ENCODE measurements at regions not wholly inside any gene's neighbourhood (a gene's known extent, or its start where the extent isn't known, plus 50 kb on each side); places are given as distances from the start of the nearest gene placed in this dataset.

GRCh38 chr9:16245756-16246440 lies 624.6 kb downstream of the BNC2 start:
- no peak for DNase-seq

GRCh38 chr9:16246785-16247184 lies 623.7 kb downstream of the BNC2 start:
- DNase-seq = no peak

- no peak for DNase-seq
Measured at GRCh38 chr9:16247188-16247875, 623.1 kb downstream of the BNC2 start.

GRCh38 chr9:16248822-16249221 lies 621.6 kb downstream of the BNC2 start:
- DNase-seq = no peak

DNA sequence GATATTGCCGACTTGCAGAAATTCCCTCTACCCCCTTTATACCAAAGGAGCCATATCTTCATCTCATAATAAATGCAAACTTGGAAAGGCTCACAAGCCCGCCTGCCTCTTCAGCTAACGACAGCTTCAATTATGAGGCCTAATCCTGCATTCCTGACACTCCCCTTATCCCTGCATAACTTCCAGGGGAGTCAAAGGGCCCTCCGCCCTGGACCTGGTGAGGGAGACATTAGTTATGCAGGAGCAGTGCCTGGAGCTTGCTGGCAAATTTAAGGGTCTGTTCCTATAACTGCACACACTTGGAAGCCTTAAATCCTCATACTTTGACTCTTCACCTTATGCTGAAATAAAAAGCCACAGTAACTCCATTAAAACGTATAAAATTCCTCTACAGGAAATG lies 617.9 kb downstream of the BNC2 start:
- DNase-seq = no peak

GRCh38 chr9:16254674-16255073 lies 615.8 kb downstream of the BNC2 start:
- DNase-seq = no peak

DNA sequence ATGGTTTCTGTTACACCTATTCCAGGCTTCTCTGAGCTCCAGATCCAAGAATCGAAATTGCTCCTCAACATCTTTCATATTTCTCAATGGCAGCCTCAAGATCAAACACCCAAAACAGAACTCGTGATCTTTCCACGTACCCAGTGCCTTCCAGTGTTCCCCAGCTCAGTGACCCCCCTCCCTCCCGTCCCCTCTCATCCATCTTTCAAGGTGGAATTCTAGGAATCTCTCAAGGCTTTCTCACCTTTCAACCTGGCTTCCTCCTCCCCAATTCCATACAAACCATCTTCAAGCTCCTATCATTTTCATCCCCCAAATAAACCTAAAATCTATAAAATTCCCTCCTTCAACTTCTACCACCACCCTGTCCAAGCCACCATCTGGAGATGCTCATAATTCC lies 615.3 kb downstream of the BNC2 start:
- DNase-seq = no peak

DNA sequence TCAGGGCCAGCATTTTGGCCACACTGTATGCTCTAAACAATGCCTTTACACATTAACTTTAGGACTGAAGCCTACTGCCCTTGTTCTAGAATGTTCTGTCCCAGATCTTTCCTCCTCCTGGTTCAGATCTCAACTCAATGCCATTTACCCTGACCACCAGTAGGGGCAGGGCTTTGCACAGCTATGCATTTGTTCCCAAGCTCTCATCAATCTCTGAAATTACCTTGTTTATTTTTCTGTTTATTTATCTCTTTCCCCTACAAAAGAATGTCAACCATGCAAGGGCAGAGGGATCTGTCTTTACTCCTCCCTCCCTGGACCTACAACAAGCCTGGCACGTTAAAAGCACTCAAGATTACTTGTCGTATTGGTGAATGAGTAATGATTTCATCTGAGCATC lies 612.9 kb downstream of the BNC2 start:
- no peak for DNase-seq

GRCh38 chr9:16258191-16258590 lies 612.3 kb downstream of the BNC2 start:
- no peak for DNase-seq

DNA sequence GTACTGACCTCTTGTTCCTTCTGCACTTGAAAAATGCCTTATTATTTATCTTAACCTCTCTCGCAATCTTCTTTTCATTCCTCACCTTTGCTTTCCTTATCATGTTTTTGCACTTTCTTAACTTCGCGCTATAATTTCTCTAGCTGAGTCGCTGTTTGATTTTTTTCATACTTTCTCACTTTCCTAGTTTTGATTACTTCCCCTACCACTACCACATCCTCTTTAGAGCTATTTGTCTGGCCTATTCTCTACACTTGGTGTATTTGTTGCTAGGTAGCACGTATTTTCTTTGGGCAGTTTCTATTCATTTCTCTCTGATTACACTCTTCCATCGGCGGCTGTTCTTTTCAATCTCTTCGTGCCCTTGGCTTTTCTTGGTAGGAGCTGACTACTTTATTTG lies 611.8 kb downstream of the BNC2 start:
- DNase-seq = no peak

DNA sequence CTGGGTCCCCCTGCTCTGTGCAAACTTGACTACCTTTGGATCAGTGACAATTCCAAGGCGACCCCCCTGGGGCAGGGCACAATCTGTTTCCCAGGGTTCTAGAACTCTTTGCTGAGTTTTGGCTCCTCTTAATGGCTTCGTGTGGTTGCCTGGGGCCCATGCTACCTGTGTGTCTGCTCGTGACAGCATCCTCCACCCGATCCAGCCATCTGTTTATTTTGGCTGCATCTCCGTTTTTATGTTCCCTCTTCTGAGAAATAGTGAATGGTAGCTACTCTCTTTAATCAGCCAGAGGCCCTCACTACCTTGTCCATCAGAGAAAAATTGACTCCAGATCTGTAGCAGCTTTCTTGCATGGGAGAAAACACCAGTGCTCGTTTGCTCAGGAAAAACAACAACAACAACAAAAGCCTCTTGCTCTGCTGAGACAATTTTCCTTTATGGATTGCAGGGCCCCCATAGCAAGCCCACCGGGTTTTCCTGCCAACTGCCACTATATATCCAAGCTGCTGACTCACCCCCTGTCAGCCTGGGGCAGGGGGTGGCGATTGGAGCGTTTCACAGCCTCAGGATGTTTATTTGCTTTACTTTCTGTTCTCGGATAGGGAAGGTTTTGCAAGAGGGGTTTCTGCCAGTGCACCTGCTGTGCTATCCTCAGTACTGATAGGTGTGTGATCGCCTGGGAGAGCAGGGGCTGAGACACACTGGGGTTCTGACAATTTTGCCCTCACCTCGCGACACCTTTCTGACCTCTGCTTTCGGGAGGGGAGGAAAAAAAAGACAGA lies 607.8 kb downstream of the BNC2 start:
- no peak for DNase-seq

DNA sequence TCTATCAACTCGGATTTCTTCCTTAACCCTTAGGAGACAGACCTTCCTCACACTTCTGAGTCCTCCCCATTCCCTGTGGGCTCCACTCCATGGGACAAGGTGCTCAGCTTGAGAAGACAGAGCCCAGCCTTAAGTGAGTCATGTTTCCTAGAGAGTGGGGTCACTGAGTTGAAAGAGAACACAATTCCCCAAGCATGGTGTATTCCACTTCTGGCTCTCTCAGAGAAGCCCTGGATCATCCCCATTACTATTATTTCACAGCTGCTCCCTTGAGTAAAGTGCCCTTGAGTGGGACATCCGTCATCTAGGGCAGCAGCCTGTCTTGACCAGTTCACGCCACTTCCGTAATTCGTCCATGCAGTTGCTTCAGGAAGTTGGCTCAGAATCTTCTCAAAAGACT lies 604.8 kb downstream of the BNC2 start:
- no peak for DNase-seq

DNA sequence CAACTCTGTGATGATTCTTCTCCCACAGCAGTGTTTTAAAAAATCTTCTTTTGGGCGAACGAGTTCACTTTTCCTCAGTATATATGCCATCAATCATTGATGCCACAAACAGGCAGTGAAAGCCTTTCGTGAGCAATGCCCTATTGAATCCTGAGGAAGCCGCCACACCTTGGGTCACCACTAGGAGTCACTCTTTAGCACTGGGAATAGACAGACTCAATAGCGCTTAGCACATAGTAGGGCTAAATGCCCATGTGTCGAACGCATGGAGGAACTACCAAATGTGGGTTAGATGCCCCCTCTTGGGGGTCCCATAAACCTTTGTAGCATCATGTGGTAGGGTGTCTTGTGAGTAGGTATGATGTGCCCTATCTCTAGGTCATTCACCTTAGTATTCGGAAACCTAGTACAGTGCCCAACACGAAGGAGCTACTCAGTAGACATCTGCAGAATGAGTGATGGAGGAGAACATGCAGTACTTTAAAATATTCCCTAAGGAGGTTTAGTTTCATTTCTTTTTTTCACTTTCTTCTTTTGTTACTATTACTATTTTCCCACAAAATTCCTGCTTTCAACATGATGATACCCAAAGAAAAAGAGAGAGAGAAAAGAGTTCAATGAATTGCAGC lies 603.7 kb downstream of the BNC2 start:
- DNase-seq = no peak

- no peak for DNase-seq
Measured at GRCh38 chr9:16267281-16268066, 603.0 kb downstream of the BNC2 start.

DNA sequence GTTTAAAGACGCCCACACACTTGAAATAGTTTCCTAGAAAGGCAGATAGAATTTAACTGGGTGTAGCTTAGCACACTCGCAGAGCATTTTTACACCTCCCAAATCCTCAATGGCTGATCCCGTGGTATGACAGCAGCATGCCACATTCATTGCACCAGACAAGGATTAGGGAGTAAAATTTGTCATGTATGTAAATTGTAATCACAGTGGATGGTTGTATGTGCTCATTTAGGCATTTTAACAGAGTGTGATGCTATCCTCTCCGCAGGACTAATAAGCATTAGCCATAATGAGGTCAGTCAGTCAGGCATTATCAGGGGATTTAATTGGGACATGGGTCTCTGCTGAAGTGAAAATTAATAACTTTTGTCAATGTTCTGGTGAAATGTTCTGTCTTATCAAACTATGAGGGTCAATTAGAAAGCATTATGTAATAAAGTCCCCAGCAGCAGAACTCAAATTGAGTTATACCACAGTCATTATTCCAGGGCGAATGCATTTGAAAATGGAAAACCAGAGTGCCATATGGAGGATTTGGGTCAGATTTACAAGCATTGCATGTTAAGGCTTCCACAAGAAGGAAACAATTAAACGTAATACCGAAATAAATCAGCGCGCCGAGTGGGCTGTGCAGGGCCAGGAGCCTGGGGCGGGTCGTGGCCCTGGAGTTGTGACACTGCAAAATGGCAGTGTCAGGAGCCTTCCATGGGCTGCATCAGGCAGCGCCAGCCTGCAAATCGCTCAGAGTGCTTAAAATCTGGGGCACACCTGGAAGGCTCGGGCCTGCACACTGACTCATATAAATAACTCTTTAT lies 602.2 kb downstream of the BNC2 start:
- DNase-seq = no peak

DNA sequence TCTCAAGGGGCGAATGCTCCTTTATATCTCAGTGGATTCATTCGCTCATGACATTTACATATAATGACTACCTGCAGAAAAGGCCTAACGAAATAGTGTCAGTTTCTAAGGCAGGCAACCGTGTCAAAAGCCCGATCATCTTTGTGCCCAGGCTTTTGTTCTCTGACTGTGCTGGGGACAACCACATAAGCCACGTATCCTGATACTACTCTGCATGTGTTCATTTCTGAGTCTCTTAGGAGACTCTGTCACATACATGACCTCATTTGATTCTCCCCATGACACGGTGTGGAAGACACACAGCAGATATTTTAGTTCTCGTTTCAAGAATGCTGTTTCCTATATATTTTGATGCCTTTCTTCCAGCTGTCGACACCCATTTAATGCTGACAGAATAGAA lies 598.5 kb downstream of the BNC2 start:
- no peak for DNase-seq

GRCh38 chr9:16272776-16273175 lies 597.7 kb downstream of the BNC2 start:
- no peak for DNase-seq

GRCh38 chr9:16275795-16276624 lies 594.5 kb downstream of the BNC2 start:
- no peak for DNase-seq

DNA sequence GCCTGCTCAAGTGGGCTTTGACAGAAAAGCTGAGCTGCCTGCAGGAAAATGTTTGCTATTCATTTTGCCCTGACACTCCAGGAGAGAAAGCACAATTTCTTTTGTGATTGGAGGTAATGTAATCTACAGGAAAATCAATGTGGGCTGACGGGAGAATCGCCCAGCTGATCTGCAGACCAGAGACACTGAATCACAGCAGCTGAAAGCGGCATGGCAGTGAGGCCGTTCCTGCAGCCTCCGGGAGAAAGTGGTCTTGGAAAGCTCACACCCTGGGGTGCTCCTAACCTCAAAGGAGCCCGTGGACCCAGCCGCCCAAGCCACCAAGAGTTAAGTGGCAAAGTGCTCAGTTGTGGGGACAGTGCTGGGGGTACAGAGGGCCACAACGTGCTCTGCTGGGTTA lies 593.6 kb downstream of the BNC2 start:
- no peak for DNase-seq

DNA sequence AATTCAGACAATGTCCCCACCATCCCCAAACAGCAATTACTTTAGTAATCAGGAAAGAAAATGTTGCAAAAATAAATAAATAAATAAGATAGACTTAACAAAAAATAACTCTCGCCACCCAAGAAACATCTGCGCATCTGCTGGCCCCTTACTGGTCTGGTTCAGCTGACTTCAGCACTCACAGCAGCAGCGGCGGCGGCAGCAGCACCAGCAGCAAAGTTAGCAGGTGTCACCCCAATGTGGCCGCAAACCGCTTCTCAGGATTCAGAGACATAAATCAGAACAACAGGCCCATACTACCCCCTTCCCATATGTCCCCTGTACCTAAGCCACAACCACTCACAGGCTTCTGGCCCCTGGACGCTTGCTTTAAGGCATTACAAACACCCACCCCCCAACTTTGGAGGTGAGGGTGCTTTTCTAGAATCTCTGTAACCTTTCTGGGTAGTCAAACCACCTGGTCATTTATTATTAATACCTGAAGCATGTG lies 593.0 kb downstream of the BNC2 start:
- no peak for DNase-seq
